Retinal pigment epithelial cell (primary cell): ENCODE measurements at regions not wholly inside any gene's neighbourhood (a gene's known extent, or its start where the extent isn't known, plus 50 kb on each side); places are given as distances from the start of the nearest gene placed in this dataset.

Experiments
- DNase-seq: peaks from one replicate; pipeline ENCODE4 v3.0.0-alpha.2; 2010; ENCODE audit warnings: low read depth
- H3K4me3 ChIP-seq: 2 replicates; pipeline ENCODE4 v1.5.1; 2011; ENCODE audit warnings: mild to moderate bottlenecking, low read length, control low read depth, moderate library complexity
- TF ChIP-seq, protein P1 (sequence below): conservative IDR thresholded peaks from 2 replicates; pipeline ENCODE4 v1.5.1; 2011; ENCODE audit warnings: low read depth, low read length, control low read depth, inconsistent platforms

DNA sequence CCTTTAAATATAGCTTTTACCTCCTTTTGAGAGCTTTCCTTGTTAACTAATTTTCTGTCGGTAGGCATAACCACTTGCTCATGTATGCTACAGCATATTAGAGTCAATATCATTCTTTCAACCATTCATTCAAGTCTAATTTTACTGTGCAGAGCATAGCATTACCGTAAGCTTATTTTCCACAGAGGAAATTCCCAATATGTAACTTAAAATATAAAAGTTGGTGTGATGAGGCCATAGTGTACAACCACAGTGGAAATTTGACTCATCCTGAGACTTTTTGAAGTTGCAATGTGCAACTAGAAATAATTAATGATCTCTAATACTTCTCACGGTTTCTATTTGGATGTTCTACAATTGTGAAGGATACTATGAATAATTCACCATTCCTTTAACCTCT, 80.6 kb upstream of the KLF6 start:
- TF ChIP-seq, protein P1, sequence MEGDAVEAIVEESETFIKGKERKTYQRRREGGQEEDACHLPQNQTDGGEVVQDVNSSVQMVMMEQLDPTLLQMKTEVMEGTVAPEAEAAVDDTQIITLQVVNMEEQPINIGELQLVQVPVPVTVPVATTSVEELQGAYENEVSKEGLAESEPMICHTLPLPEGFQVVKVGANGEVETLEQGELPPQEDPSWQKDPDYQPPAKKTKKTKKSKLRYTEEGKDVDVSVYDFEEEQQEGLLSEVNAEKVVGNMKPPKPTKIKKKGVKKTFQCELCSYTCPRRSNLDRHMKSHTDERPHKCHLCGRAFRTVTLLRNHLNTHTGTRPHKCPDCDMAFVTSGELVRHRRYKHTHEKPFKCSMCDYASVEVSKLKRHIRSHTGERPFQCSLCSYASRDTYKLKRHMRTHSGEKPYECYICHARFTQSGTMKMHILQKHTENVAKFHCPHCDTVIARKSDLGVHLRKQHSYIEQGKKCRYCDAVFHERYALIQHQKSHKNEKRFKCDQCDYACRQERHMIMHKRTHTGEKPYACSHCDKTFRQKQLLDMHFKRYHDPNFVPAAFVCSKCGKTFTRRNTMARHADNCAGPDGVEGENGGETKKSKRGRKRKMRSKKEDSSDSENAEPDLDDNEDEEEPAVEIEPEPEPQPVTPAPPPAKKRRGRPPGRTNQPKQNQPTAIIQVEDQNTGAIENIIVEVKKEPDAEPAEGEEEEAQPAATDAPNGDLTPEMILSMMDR = no peak
- DNase-seq = no peak
- H3K4me3 ChIP-seq = no peak overlapping the region

DNA sequence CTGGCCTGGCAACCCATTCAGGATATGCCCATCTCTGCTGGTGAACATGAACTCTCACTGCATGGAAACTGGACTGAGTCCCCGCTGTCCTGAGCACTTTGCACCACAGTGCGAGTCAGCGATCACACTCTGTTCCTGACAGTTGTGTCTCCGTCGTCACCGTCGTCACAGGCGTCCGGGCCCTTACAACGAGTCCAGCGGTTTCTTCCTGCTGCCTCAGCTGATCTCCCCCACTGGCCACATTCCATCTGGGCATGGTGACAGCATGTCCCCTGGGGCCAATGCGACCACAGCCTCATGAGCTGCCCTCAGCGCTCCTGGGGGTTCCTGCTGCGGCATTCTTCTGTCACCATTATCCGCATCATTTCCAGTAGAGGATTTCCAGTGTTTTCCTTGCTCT, 76.8 kb upstream of the KLF6 start:
- TF ChIP-seq, protein P1 = no peak
- no peak overlapping the region for H3K4me3 ChIP-seq
- no peak for DNase-seq

GRCh38 chr10:3858051-3858845, 73.2 kb upstream of the KLF6 start:
- DNase-seq = no peak
- no peak overlapping the region for H3K4me3 ChIP-seq
- TF ChIP-seq, protein P1 = no peak

GRCh38 chr10:3857318-3857717, 72.3 kb upstream of the KLF6 start:
- H3K4me3 ChIP-seq = no peak overlapping the region
- DNase-seq = no peak
- TF ChIP-seq, protein P1 = no peak

- H3K4me3 ChIP-seq = no peak overlapping the region
- DNase-seq = no peak
- TF ChIP-seq, protein P1 = no peak
These were observed 71.6 kb upstream of the KLF6 start for GRCh38 chr10:3856593-3856992.

- TF ChIP-seq, protein P1 = no peak
- no peak for DNase-seq
- H3K4me3 ChIP-seq = no peak overlapping the region
These were observed 68.7 kb upstream of the KLF6 start for GRCh38 chr10:3853547-3854303.
